GM12878 (cell line): ENCODE measurements at regions not wholly inside any gene's neighbourhood (a gene's known extent, or its start where the extent isn't known, plus 50 kb on each side); places are given as distances from the start of the nearest gene placed in this dataset.

ENCODE experiments used
- ATAC-seq: fragments of 200-7000 bp; cut with Tn5 transposase; 3 replicates; pipeline ENCODE4 v1.9.1; 2020; ENCODE audit warnings: mild to moderate bottlenecking, moderate library complexity
- BruUV-seq: library from RNA; stranded (reverse); fragments of 400-500 nt; replicated peaks from 2 replicates; lab custom pipeline; 2021; lab: Mats Ljungman, UMichigan
- CTCF ChIA-PET: fragments of 300-600 bp; sonication (Branson Sonifier 250); formaldehyde crosslinking; extraction: SDS; loops from one replicate; lab custom pipeline; 2021; ENCODE audit warnings: inconsistent platforms; lab: Yijun Ruan, JAX
- POLR2A ChIA-PET: fragments of 350-600 bp; formaldehyde crosslinking; extraction: SDS; loops from one replicate; lab custom pipeline; 2021; ENCODE audit warnings: inconsistent platforms; lab: Charles Lee
- RAD21 ChIA-PET: fragments of 300-600 bp; sonication (Branson Sonifier 250); formaldehyde crosslinking; loops from one replicate; lab custom pipeline; 2023; ENCODE audit warnings: antibody characterized with exemption; ENCODE audit not compliant: unreplicated experiment; lab: Charles Lee
- SMC1A ChIA-PET: fragments of 300-600 bp; sonication (Branson Sonifier 250); formaldehyde crosslinking; loops from one replicate; lab custom pipeline; 2023; ENCODE audit not compliant: unreplicated experiment, uncharacterized antibody; lab: Charles Lee
- DNase-seq: peaks from one replicate; pipeline ENCODE4 v3.0.0-alpha.2; 2011; ENCODE audit warnings: low read depth, low spot score
- FAIRE-seq: peaks from 3 replicates; lab custom pipeline; 2011; peaks lifted over from hg19 to GRCh38; lab: Jason Lieb, UNC
- H2AFZ ChIP-seq: 2 replicates; pipeline ENCODE4 v1.6.0; 2011; ENCODE audit warnings: low read depth, low read length, control low read depth; ENCODE audit not compliant: control insufficient read depth
- H3K27ac ChIP-seq: 2 replicates; pipeline ENCODE4 v1.5.1; 2011; ENCODE audit warnings: control low read depth; ENCODE audit not compliant: control insufficient read depth, insufficient read depth
- H3K27me3 ChIP-seq, 2 experiments: replicated peaks in 1 of 2; 2 replicates each; pipeline versions ENCODE4 v1.6.0 to v1.6.1; 2011; ENCODE audit warnings: low read length in 1 of 2; ENCODE audit not compliant: control insufficient read depth in 2 of 2, insufficient read depth in 2 of 2
- H3K36me3 ChIP-seq, 2 experiments: 2 replicates each; pipeline ENCODE4 v1.5.1; 2011; ENCODE audit warnings: low read length in 1 of 2; ENCODE audit not compliant: control insufficient read depth in 2 of 2, insufficient read depth in 2 of 2
- H3K4me1 ChIP-seq: 2 replicates; pipeline ENCODE4 v1.6.1; 2011; ENCODE audit warnings: mild to moderate bottlenecking, low read length, moderate library complexity, mixed read lengths; ENCODE audit not compliant: control insufficient read depth, insufficient read depth
- H3K4me2 ChIP-seq: 2 replicates; pipeline ENCODE4 v1.6.0; 2011; ENCODE audit warnings: control low read depth; ENCODE audit not compliant: control insufficient read depth, insufficient read depth
- H3K4me3 ChIP-seq: fragments of 200-600 bp; sonication (generic); 2 replicates; pipeline ENCODE4 v1.5.1; 2016
- H3K79me2 ChIP-seq: 2 replicates; pipeline ENCODE4 v1.6.0; 2011; ENCODE audit warnings: low read length; ENCODE audit not compliant: control insufficient read depth, insufficient read depth
- H3K9ac ChIP-seq: 2 replicates; pipeline ENCODE4 v1.8.0; 2011; ENCODE audit warnings: low read length, control low read depth, mixed read lengths; ENCODE audit not compliant: control insufficient read depth, insufficient read depth
- H3K9me3 ChIP-seq: replicated peaks from 3 replicates; pipeline ENCODE4 v1.5.1; 2011; ENCODE audit warnings: mild to moderate bottlenecking, low read length; ENCODE audit not compliant: control insufficient read depth, insufficient read depth
- H4K20me1 ChIP-seq: 2 replicates; pipeline ENCODE4 v1.6.0; 2011; ENCODE audit not compliant: control insufficient read depth, insufficient read depth
- EP300 ChIP-seq, 2 experiments: fragments of 150-350 bp in 1 of 2; IDR thresholded peaks; 2 replicates each; pipeline ENCODE4 v1.6.1; 2011 to 2012; ENCODE audit warnings: low read depth in 2 of 2, low read length in 2 of 2, borderline replicate concordance in 1 of 2, improper control_type of control experiment in 1 of 2, inconsistent platforms in 1 of 2; ENCODE audit not compliant: control insufficient read depth in 1 of 2
- JUND ChIP-seq: IDR thresholded peaks from 2 replicates; pipeline ENCODE4 v1.6.1; 2012; ENCODE audit warnings: low read depth, mild to moderate bottlenecking, low read length, improper control_type of control experiment, moderate library complexity
- MTA2 ChIP-seq: fragments of 450-650 bp; IDR thresholded peaks from 2 replicates; pipeline ENCODE4 v1.6.1; 2016; ENCODE audit warnings: low read depth, mild to moderate bottlenecking, moderate library complexity
- RFX5 ChIP-seq: IDR thresholded peaks from 2 replicates; pipeline ENCODE4 v1.6.1; 2011; ENCODE audit warnings: low read depth, low read length, improper control_type of control experiment
- RUNX3 ChIP-seq: IDR thresholded peaks from 2 replicates; pipeline ENCODE4 v1.6.1; 2012; ENCODE audit warnings: low read length, inconsistent platforms
- ZBED1 ChIP-seq: IDR thresholded peaks from 2 replicates; pipeline ENCODE4 v1.6.1; 2016; ENCODE audit warnings: borderline replicate concordance
- WGBS: methylation state at CpG from one replicate; pipeline ENCODE4 v1.1.6; 2016; ENCODE audit warnings: low lambda C conversion rate; ENCODE audit not compliant: insufficient replicate concordance, insufficient coverage; ENCODE audit errors: missing lambda C conversion rate; 5-methylcytosine and 5-hydroxymethylcytosine counted together
- in situ Hi-C: fragments of 300-500 bp; cut with MboI; formaldehyde crosslinking; loops from 9 replicates; pipeline ENCODE4 v1.14.3; 2018; ENCODE audit warnings: mixed read lengths
- intact Hi-C: fragments of 100-400 bp; cut with micrococcal nuclease; formaldehyde crosslinking; loops from one replicate; pipeline ENCODE4 v1.14.2; 2022; ENCODE audit not compliant: unreplicated experiment
- TF ChIP-seq, protein P1 (sequence below): IDR thresholded peaks from 2 replicates; pipeline ENCODE4 v1.6.1; 2011; ENCODE audit warnings: mild to moderate bottlenecking, low read depth, low read length, moderate library complexity; ENCODE audit not compliant: insufficient replicate concordance
- TF ChIP-seq, protein P2 (sequence below), 3 experiments: IDR thresholded peaks in 2 of 3; conservative IDR thresholded peaks in 1 of 3; 2 replicates each; pipeline ENCODE4 v1.5.1; 2011; ENCODE audit warnings: low read depth in 3 of 3, low read length in 3 of 3, mild to moderate bottlenecking in 3 of 3, control low read depth in 2 of 3, moderate library complexity in 2 of 3, inconsistent platforms in 1 of 3, mixed read lengths in 1 of 3; ENCODE audit not compliant: control insufficient read depth in 2 of 3, insufficient read depth in 1 of 3; ENCODE audit errors: extremely low read depth in 1 of 3

DNA sequence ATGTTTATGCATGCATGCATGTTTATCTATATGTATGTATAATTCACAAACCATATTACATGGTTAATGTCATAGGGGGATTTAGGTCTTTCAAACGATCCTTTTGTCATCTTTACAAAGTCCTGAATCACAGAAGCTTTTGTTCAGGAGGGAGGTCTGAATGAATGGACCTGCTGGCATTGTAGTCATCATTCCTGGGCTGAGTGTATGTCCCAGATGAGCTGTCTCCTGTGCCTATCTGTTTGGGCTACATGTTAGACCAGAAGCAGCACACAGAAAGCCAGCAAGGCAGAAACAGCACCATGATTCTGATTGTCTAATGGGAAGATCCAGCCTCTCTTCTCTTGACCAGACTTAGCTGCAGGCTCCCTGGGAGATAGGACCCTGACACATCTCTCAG lies 69.5 kb downstream of the ADM start (continued):
- TF ChIP-seq, protein P1, sequence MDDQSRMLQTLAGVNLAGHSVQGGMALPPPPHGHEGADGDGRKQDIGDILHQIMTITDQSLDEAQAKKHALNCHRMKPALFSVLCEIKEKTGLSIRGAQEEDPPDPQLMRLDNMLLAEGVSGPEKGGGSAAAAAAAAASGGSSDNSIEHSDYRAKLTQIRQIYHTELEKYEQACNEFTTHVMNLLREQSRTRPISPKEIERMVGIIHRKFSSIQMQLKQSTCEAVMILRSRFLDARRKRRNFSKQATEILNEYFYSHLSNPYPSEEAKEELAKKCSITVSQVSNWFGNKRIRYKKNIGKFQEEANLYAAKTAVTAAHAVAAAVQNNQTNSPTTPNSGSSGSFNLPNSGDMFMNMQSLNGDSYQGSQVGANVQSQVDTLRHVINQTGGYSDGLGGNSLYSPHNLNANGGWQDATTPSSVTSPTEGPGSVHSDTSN, result no peak
- TF ChIP-seq MTA2 (no peak), EP300 (IDR thresholded peaks at IDR 0.05; ENCODE audit: borderline replicate concordance in 1 of 2, control insufficient read depth in 1 of 2, low read depth in 2 of 2, low read length in 2 of 2) (no peak)
- TF ChIP-seq, protein P2, sequence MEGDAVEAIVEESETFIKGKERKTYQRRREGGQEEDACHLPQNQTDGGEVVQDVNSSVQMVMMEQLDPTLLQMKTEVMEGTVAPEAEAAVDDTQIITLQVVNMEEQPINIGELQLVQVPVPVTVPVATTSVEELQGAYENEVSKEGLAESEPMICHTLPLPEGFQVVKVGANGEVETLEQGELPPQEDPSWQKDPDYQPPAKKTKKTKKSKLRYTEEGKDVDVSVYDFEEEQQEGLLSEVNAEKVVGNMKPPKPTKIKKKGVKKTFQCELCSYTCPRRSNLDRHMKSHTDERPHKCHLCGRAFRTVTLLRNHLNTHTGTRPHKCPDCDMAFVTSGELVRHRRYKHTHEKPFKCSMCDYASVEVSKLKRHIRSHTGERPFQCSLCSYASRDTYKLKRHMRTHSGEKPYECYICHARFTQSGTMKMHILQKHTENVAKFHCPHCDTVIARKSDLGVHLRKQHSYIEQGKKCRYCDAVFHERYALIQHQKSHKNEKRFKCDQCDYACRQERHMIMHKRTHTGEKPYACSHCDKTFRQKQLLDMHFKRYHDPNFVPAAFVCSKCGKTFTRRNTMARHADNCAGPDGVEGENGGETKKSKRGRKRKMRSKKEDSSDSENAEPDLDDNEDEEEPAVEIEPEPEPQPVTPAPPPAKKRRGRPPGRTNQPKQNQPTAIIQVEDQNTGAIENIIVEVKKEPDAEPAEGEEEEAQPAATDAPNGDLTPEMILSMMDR (IDR thresholded peaks at IDR 0.05 in 2 of 3, conservative IDR thresholded peaks at IDR 0.05 in 1 of 3; ENCODE audit: control insufficient read depth in 2 of 3, extremely low read depth in 1 of 3, insufficient read depth in 1 of 3, low read depth in 3 of 3, low read length in 3 of 3), result no peak

- Histone ChIP-seq H3K9ac (no peak overlapping the region), H3K9me3 (no peaks in the 10 kb centered on the region), H2AFZ (no peak overlapping the region), H3K79me2 (no peaks in the 10 kb centered on the region), H3K4me1 (no peaks in the 10 kb centered on the region), H3K36me3 (no peaks in the 10 kb centered on the region), H3K4me3 (no peak overlapping the region), H3K27ac (no peak overlapping the region), H3K4me2 (no peak overlapping the region), H3K27me3 (no peaks in the 10 kb centered on the region; a peak in 1 of 4 replicates), H4K20me1 (no peaks in the 10 kb centered on the region)
- FAIRE-seq, result no peak
- in situ Hi-C loops (no loop called here), intact Hi-C loops (no loop called here)
- CTCF ChIA-PET, result interaction anchor here (1.2 to 1.7 kb wide), 2 partner anchors 9 to 168 kb away, joined by 3 to 6 read pairs; no protein-coding TSS in a partner anchor
- no peak for DNase-seq
- 25% methylated on average over 5 of the region's 5 CpGs for WGBS
- ATAC-seq, result no peak
- POLR2A ChIA-PET, result no interaction called here
- RAD21 ChIA-PET, result no interaction called here
- no TSS peak for BruUV-seq
- TF ChIP-seq RUNX3, result peak; percentile 30; the same call in 1 of the 2 replicates
- TF ChIP-seq ZBED1, result no peak
- TF ChIP-seq JUND, result no peak
- TF ChIP-seq RFX5, result no peak
- SMC1A ChIA-PET, result no interaction called here
Observed at GRCh38 chr11:10375280-10375971, 70.6 kb downstream of the ADM start.
